ENCODE measurements at regions not wholly inside any gene's neighbourhood (a gene's known extent, or its start where the extent isn't known, plus 50 kb on each side); places are given as distances from the start of the nearest gene placed in this dataset.
"Not testable (repeated sequence)": the region's sequence is repeated elsewhere in the genome, so short reads cannot be mapped to it uniquely, and the experiment has no call there.

DNA sequence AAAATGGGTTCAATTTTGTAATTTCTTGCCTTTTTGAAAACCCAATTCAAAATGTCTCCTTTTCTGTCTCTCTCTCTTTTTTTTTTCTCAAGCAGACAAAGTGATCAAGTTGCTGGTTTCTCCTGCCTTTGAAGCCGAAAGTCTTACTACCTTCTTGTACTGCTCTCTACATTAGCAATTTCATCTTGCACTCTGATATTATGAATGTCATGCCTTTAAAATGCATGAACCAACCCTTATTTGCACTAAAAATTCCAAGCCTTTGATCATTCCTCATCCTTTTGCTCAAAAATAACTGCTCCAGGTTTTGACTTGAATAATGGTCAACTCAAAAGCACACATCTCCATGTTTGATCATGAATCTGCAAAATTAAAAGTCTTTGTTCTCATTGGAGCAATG is 125.2 kb downstream of the CETN3 start:
- no peak for DNase-seq

DNA sequence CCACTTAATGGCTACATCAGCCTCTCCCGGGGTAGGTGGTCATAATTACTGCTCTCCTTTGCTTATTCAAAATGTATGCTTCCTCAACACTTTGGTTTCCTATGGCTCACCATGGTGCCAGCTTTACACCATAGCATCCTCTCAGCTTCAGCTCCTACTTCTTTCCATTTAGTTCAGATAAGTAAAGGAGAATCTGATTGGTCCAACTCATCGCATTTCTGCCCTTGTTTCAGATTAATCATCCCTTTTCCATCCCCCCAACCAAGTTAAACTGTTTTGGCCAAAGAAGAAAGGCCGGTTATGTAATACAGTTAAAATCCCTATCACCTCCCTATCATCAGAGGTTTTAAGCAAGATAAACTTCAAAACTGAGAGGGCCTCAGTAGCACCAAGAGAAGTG is 130.5 kb downstream of the CETN3 start:
- no peak for DNase-seq

DNA sequence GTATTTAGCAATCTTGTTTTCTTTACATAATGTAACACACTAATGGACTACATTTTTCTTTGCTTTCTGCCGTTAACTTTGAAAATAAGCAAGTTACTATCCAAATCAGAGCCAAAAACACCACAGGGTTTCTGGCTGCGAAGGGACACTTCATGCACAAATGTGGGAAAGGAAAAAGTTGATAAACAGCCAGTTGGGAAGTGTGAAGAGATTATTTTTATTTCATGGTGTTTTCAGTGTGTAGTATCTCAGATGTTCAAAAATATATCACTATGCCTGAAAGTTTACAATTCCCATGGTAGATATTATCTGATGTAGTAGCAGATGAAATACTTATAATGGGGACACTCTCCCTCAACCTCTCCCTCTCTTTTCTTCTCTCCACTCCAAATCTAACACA is 135.3 kb downstream of the CETN3 start:
- no peak for DNase-seq

DNA sequence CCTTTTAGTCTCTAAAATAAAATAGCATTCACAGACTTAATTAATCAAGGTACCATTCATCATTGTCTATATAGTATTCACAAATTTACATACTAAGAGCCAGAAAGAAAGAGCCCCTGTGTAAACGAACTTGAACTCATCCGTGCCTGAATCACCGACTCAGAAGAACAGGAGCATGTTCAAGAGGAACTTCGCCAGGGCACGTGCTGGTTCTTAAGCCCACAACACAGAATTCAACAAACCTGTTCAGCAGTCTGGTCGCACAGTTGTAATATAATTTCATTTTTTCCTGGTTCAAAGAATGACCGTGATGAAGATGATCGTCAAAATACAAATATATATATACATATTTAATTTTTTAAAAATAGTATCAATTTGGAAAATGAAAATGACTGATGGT is 141.9 kb downstream of the CETN3 start:
- DNase-seq, result no peak

DNA sequence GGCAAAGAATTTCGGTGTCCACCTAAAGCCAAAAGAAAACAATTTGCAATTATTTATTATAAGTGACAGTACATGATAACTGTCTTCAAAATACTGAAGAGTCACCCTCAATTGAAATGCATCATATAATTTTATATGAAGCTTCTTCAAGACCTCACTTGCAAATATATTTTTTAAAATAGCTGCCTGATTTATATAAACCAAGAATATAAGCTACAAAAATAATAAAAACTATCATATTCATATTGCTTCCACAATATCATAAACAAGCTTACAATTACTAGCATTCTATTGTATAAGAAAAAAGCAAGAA is 144.1 kb downstream of the CETN3 start:
- DNase-seq, result no peak

DNA sequence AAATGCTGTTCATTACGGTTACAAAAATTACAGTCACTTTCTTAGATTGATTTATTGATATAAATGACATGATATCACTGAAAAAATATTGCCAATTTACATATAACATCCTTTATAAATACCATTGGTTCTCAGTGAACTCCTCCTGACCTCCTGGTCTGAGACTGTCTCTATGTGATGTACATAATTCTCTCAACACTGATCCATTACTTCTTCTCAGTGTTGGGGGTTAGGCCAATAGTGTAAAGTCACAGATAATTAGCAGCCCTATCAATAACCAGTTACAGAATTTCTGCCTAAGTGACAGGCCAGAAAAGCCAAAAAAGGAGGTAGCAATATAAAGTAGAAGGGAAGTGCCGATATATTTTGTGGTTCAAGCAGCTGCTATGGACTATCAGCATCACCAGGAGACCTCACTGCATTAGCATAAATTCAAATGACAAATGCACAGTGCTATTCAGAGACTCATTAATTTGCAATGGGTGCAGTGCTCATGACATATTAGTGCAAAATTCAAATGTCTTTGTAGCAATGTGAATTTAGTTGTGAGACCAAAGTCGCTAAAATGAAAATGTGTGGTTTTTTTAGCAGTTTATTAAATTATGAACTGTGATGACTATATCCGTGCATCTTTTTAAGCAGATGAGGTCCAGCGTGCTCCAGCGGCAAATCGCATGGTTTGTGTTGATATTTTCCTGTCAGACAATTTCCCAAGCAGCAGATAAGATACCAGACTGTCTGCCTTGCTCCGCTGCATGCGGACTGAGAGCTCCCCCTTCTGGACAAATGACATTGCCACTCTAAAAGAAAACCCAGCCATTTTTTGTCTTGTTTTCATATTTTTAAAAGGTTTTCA is 144.6 kb downstream of the CETN3 start:
- no peak for DNase-seq

DNA sequence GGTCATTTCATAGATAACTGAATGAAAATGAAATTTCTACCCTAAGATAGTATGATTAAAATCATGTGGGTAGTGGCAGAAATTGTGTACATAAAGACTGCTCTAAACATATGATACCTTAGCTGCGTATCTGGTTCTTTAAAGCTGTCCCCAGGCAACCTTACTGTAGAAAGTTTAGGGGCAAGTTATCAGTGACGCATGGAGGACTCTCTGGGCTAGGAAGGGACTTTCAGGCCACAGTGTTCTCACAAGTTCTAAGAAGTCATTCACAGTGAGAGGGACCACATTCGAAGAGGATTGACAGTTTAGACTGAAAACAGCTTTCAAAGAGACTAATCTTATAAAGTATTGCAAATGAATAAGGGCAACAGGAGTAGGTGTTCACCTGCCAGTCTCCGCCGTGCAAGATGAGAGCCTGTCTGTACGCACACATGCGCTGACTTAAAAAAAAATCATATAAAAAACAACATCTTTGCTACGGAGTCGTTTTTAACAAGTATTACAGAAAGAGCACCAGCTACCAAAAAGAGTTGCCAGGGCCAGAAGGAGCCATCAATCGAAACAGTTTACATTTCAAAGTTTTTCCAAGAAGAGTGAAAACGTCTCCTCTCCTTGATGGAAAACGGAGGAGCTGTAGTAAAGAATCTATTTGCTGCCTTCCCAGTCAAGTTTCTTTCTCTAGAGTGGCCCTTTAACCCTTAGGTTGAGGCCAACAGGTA is 146.3 kb downstream of the CETN3 start:
- no peak for DNase-seq

DNA sequence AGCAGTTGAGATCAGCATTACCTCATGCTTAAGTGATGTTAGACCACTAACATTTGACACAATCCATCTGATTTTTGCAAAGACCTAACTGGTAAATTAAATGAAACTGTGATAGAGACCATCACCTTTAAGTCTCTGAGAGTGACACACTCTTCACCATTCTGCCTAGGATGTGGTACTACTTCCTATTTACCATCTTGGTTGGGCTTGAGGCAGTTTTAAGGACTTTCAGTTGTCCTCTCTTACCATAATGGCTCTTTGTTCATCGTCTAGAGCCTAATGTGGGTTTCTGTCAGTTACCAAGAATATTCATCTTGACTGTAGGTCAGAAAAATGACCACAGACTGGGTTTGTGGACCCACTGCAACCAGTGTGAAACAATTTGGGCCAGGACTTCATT is 158.1 kb downstream of the CETN3 start:
- no peak for DNase-seq

DNA sequence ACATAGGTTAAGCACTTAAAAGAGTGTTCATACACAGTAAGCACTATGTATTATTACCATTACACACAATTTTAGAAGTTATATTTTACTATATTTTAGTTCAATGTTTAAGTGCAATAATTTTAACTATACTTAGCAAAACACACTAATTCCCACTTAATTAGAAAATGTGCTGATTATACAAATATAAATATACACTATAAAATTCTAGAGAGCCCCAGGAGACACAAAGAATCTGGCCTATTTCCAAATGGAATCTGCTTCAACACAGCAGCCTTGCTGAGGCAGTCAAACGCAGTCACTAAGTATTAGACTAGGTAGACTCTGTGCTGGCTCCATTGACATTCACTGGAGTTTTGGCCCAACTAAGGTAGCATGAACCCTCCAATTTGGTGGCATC is 160.9 kb downstream of the CETN3 start:
- no peak for DNase-seq

DNA sequence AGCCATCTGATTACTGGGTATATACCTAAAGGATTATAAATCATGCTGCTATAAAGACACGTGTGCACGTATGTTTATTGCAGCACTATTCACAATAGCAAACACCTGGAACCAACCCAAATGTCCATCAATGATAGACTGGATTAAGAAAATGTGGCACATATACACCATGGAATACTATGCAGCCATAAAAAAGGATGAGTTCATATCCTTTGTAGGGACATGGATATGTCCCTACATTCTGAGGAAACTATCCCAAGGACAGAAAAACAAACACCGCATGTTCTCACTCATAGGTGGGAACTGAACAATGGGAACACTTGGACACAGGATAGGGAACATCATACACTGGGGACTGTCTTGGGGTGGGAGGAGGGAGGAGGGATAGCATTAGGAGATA is 165.7 kb downstream of the CETN3 start:
- DNase-seq, result not testable (repeated sequence)

DNA sequence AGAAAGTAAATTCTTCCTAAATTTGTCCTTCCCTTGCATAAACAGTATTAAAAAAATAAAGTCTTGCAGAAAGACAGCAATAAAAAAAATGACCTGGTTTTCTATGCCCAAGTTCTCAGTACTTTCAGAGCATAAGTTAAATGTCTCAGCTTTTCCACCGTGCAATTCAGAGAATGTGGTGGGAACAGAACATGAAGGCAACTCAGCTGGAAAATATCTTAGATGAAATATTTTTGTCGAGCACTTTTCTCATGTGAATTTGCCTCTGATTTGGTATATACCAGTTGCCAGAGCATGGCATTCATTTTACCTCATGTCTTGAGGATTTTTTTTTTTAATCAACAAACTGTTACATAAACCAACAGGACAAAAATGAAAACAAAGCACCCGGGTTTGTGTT is 176.1 kb downstream of the CETN3 start:
- DNase-seq, result no peak

DNA sequence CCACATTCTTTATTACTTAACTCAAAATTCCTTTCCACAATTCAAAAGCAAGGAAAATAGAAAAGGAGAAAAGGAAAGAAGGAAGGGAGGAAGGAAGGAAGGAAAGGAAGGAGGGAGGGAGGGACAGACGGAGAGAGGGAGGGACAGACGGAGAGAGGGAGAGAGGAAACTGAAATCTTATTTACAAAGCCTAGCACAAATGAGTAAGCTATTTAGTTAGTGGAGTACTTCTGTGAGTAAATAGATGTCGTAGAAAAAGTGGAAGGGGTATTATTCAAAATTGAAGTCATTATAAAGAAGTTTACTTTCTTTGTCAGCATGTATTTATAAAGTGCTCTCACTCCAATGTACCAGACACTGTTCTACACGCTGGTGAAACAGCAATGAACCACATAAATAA is 177.9 kb downstream of the CETN3 start:
- no peak for DNase-seq

DNA sequence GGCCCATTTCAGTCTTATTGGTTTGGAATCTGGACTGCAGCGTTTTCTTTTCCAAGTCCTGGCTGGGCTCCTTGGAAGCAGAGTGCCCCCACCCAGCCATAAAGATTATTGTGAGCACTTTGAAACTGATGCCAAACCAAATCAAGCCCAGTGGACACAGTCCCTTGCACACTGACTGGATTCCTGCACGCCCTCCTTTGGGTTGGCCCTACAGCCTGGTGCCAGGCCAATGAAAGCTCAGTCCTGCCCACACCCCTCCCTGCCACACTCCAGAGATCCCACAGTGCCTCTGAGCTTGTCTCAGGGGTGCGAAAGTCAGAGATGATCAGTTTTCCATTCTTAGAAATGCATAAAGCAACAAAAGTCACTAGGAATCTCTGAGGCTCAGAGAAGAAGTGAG is 181.9 kb downstream of the CETN3 start:
- no peak for DNase-seq

DNA sequence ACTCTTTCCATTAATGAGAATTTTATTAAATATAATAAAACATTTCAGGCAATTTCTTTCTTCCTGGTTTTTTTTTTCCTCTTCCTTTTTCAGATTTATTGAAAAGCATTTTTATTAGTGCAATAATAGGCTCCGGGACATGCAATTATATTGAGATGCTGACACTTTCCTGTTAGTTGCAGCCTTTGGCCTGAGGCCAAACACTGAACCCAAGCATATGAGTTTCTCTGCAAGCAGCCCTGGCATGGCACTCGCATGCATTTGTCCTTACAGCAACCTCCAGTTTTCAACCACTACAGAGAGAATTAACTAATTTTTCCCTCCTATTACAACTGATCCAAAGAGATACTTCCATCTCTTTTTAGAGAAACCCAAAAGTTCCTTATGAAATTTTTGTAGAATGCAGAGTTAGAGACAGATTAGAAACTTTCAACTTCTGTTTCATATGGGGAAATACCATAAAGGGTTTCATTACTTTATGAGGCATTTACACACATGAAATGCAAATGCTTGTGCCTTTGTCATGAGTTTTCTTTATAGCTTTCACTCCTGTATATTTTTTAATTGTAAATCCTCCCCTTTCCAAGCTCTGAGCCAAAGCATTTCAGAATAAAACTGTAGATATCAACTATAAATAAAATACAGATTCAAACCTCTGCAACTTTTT is 183.0 kb downstream of the CETN3 start:
- no peak for DNase-seq

DNA sequence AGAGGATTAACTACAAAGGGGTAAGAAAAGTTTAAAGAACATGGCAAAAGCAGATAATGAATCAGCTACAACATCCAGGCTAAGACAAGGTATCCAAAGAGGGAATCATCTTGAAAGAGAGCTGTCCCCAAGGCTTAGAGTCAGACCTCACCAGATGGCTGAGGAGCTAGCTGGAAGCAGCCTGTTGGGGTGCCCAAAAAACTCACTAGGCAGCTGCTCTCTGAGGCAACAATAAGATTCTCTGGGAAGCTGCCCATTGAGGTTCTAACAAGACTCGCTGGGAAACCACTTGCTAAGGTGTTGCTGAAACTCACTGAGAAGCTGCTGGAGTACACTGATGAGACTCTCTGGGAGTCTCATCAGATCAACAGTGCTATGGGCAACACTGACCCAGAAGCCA is 185.2 kb downstream of the CETN3 start:
- no peak for DNase-seq

DNA sequence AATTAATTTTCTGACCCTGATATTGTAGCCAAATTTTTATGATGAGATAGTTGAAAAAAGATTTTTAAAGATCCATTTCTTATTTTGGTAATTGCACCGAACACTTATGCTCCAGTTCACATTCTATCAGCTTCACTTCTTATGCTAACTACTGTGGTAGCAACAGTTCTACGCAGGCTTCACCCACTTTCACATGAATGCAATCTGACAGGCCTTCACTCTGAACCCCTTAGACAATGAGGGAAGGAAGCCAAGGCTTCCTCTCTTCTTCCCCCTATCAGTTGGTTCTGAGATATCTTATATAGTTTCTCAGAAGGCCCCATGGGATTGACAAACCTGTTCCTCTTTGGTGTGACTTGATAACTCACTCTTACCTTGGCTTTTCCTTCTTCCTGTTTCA is 185.8 kb downstream of the CETN3 start:
- DNase-seq, result no peak

DNA sequence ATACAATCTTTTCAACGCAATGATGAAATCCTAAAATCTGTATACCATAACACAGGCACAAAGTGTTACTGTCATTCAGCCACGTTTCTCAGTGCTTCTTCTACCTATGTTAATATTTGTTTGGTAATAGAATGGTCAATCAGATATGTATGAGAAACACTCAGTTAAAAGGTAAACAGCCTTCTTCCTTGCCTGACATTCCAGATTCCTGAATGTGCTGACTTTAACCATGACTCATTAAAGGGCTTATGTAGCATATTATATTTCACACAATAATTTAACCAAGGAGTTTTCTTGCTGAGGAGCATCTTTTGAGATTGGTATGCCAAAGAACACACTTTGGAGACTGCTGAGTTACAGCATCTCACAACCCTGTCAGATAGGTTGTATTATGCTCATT is 187.6 kb downstream of the CETN3 start:
- DNase-seq, result no peak

DNA sequence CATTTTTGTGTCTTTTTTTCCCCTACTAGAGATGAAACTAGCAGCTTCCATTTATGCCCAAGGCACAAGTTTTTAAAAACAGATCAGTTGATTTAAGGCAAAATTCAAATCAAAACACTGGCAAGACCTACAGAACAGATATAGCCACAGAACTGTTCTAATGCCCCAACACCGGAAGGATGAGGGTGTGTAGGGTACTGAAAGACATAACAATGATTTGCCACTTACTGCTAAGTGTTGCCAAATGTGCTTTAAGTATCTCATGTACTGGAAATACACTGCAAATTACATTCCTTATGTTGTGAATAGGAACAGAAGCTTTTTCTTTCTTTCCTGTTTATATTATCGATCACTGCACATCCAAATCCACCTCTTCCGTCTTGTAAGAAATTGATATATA is 189.0 kb downstream of the CETN3 start:
- no peak for DNase-seq

DNA sequence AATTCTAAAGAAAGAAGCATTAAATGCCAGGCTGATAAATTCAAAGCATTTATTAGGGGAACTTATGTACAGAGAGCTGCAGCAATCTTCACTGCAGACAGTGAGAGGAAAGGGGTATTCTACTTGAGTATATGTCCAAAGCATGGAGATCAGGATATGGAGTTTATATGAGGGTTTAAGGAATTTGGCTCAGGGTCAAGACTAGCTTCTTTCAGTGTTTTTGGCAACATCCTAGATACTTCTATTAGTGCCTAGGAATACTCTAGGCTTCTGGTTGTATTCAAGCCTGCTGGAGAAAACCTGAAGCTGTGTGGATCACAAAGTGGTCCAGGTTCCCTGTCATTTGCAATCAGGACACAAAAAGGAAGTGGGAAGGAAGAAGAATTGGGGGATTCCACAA is 194.6 kb downstream of the CETN3 start:
- DNase-seq, result no peak

DNA sequence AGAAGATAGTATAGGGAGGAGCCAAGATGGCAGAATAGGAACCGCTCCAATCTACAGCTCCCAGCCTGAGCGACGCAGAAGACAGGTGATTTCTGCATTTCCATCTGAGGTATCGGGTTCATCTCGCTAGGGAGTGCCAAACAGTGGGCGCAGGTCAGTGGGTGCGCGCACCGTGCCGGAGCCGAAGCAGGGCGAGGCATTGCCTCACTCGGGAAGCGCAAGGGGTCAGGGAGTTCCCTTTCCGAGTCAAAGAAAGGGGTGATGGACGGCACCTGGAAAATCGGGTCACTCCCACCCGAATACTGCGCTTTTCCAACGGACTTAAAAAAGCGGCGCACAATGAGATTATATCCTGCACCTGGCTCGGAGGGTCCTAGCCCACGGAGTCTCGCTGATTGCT is 201.2 kb downstream of the CETN3 start:
- DNase-seq, result not testable (repeated sequence)

DNA sequence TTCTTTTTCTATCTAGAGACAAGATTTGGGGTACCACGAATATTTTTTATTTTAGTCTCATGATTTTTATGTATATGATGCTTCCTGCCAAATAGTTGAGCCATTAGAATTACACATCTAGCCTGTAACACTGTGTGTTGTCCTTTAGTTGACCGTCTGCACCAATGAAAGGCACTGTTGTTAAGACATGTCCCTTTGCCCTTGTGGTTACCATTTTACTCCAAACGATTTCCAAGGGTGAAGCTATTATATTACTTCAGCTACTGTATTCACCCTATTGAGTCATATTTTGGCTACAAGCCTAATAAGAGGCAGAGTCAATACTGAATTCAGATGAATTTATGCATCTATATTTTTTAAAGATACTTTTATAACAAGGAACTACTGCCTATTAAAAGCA is 207.6 kb downstream of the CETN3 start:
- no peak for DNase-seq

DNA sequence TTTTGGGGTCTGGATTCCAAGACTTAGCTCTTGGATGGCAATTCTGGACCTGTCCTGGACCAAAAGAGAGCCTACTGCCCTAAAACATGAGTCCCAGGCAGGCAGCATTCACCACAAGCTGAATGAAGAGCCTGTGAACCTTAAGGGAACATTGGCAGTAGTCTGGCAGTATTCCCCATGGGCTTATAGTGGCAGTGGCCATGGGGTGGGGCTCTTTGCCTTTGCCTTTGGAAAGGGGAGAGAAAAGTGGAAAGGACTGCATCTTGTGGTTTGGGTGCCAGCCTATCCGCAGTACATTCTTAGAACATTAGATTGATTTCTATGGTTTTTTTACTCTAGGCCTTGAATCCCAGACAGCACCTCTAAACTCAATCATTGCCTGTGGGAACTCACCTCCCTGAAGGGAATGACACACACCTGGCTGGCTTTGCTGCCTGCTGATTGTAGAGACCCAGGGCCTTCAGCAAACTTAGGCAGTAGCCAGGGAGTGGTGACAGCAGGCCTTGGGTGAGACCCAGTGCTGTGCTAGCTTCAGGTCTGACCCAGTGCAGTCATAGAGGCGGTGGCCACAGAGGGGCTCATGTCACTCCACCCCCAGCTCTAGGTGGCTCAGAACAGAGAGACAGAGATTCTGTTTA is 216.3 kb downstream of the CETN3 start:
- no peak for DNase-seq

DNA sequence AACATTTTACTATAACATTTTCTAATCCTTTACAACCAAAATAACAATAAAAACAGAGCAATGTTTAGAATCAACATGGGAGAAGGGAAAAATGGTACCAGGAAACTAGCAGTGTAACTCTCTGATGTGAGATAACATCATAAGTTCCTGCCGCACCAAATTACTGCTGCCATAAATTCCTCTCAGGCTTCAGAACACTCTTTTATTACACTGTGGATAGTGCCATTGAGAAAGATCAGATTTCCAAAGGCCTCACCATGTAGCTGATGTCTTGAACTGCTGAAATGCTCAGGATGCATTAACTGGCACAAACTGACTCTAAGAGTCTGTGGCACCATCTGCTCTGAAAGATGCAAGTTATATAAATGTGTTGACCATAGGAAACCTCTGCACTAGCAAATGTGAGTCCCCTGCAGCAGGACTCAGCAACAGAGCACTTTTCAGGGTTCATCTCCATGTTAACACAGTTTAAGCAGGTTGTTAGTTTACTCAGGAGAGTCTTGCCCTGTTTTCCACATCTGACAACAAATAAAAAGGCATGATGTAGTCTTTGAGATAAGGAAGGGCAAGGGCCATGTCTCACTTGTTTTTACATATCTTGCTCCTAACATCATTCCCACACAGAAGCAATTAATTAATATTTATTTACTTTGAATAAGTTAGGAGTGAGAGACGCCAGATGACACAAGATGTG is 218.1 kb downstream of the CETN3 start:
- no peak for DNase-seq
